T-helper 22 cell (primary cell): ENCODE measurements at regions not wholly inside any gene's neighbourhood (a gene's known extent, or its start where the extent isn't known, plus 50 kb on each side); places are given as distances from the start of the nearest gene placed in this dataset.
"Not testable (repeated sequence)": the region's sequence is repeated elsewhere in the genome, so short reads cannot be mapped to it uniquely, and the experiment has no call there.

Experiments
- DNase-seq: peaks from one replicate; pipeline ENCODE4 v3.0.0-alpha.2; 2020; ENCODE audit warnings: low read depth

GRCh38 chr2:145824384-145824783, 1304.5 kb upstream of the ZEB2 start:
- DNase-seq = no peak

GRCh38 chr2:145822892-145823534, 1303.1 kb upstream of the ZEB2 start:
- DNase-seq = no peak

GRCh38 chr2:145820651-145821050, 1300.7 kb upstream of the ZEB2 start:
- no peak for DNase-seq

- DNase-seq = no peak
Observed at GRCh38 chr2:145818890-145819504, 1299.1 kb upstream of the ZEB2 start.

GRCh38 chr2:145815933-145816332, 1296.0 kb upstream of the ZEB2 start:
- no peak for DNase-seq

- DNase-seq = no peak
Observed at GRCh38 chr2:145813481-145813880, 1293.6 kb upstream of the ZEB2 start.

GRCh38 chr2:145812165-145812554, 1292.2 kb upstream of the ZEB2 start:
- DNase-seq = no peak

- DNase-seq = no peak
Observed at GRCh38 chr2:145811276-145812164, 1291.6 kb upstream of the ZEB2 start.

GRCh38 chr2:145807968-145808367, 1288.0 kb upstream of the ZEB2 start:
- DNase-seq = no peak

- no peak for DNase-seq
Observed at GRCh38 chr2:145807554-145807953, 1287.6 kb upstream of the ZEB2 start.

- no peak for DNase-seq
Observed at GRCh38 chr2:145806546-145806945, 1286.6 kb upstream of the ZEB2 start.

- DNase-seq = no peak
Observed at GRCh38 chr2:145802133-145802532, 1282.2 kb upstream of the ZEB2 start.

GRCh38 chr2:145801210-145801609, 1281.3 kb upstream of the ZEB2 start:
- no peak for DNase-seq

GRCh38 chr2:145800151-145801091, 1280.5 kb upstream of the ZEB2 start:
- DNase-seq = no peak

- no peak for DNase-seq
Observed at GRCh38 chr2:145799595-145800108, 1279.7 kb upstream of the ZEB2 start.

- no peak for DNase-seq
Observed at GRCh38 chr2:145798419-145798818, 1278.5 kb upstream of the ZEB2 start.

- no peak for DNase-seq
Observed at GRCh38 chr2:145797692-145798091, 1277.8 kb upstream of the ZEB2 start.

- DNase-seq = no peak
Observed at GRCh38 chr2:145792745-145793144, 1272.8 kb upstream of the ZEB2 start.

- no peak for DNase-seq
Observed at GRCh38 chr2:145789636-145790035, 1269.7 kb upstream of the ZEB2 start.

GRCh38 chr2:145787597-145788361, 1267.9 kb upstream of the ZEB2 start:
- not testable (repeated sequence) for DNase-seq

GRCh38 chr2:145782607-145783006, 1262.7 kb upstream of the ZEB2 start:
- not testable (repeated sequence) for DNase-seq
